ENCODE measurements at regions not wholly inside any gene's neighbourhood (a gene's known extent, or its start where the extent isn't known, plus 50 kb on each side); places are given as distances from the start of the nearest gene placed in this dataset.

- H3K36me3 ChIP-seq = no peaks in the 10 kb centered on the region
- no peaks in the 10 kb centered on the region for H3K9me3 ChIP-seq
- DNase-seq (no peak), FAIRE-seq (no peak), ATAC-seq (no peak)
- no peak overlapping the region for H3K27ac ChIP-seq
- H3K4me3 ChIP-seq = no peak overlapping the region
- no peaks in the 10 kb centered on the region for H3K27me3 ChIP-seq
- no peak for TF ChIP-seq CTCF (IDR thresholded peaks at IDR 0.05)
- intact Hi-C loops (cut with DNase I) = loop anchor here in 1 of 3 donors (10.0 kb wide), 1 partner anchor 185 kb away; no protein-coding TSS in a partner anchor
- H3K4me1 ChIP-seq = no peaks in the 10 kb centered on the region
- WGBS, 2 donors = 60 to 64% methylated on average over 1 of the region's 1 CpG
These were observed 82.5 kb upstream of the GSX1 start for GRCh38 chr13:27709779-27710178.

- H3K9me3 ChIP-seq = no peaks in the 10 kb centered on the region
- no peak overlapping the region for H3K4me3 ChIP-seq
- TF ChIP-seq CTCF (IDR thresholded peaks at IDR 0.05) = peak in 1 of 4 donors; percentile 23
- intact Hi-C loops (cut with DNase I) = loop anchor here in 1 of 3 donors (10.0 kb wide), 1 partner anchor 188 kb away; no protein-coding TSS in a partner anchor
- ATAC-seq = peak; percentile 58 to 89 (median 80)
- H3K36me3 ChIP-seq = no peaks in the 10 kb centered on the region
- no peaks in the 10 kb centered on the region for H3K27me3 ChIP-seq
- no peaks in the 10 kb centered on the region for H3K4me1 ChIP-seq
- no peak overlapping the region for H3K27ac ChIP-seq
- peak in 4 of 6 donors; percentile 25 to 41 (median 30) for DNase-seq
- 25 to 27% methylated on average over 2 of the region's 2 CpGs for WGBS, 2 donors
- no peak for FAIRE-seq
These were observed 79.9 kb upstream of the GSX1 start for GRCh38 chr13:27712421-27712820.

GRCh38 chr13:27713767-27714166 is 78.5 kb upstream of the GSX1 start:
- WGBS, 2 donors = 89 to 91% methylated on average over 4 of the region's 4 CpGs
- FAIRE-seq (no peak), DNase-seq (no peak), ATAC-seq (no peak)
- no peak for TF ChIP-seq CTCF (IDR thresholded peaks at IDR 0.05)
- Histone ChIP-seq H3K27ac (no peak overlapping the region), H3K4me3 (no peak overlapping the region), H3K27me3 (no peaks in the 10 kb centered on the region), H3K36me3 (no peaks in the 10 kb centered on the region), H3K9me3 (no peaks in the 10 kb centered on the region), H3K4me1 (no peaks in the 10 kb centered on the region)
- intact Hi-C loops (cut with DNase I) = loop anchor here in 1 of 3 donors (10.0 kb wide), 1 partner anchor 189 kb away; no protein-coding TSS in a partner anchor

- DNase-seq (no peak), ATAC-seq (no peak), FAIRE-seq (no peak)
- Histone ChIP-seq H3K4me3 (no peak overlapping the region), H3K27me3 (no peaks in the 10 kb centered on the region), H3K36me3 (no peaks in the 10 kb centered on the region), H3K4me1 (no peaks in the 10 kb centered on the region), H3K9me3 (no peaks in the 10 kb centered on the region), H3K27ac (no peak overlapping the region)
- WGBS, 2 donors = 78 to 94% methylated on average over 2 of the region's 2 CpGs
- no peak for TF ChIP-seq CTCF (IDR thresholded peaks at IDR 0.05)
- intact Hi-C loops (cut with DNase I) = no loop called here
These were observed 70.6 kb upstream of the GSX1 start for GRCh38 chr13:27721681-27722080.

- no peak for ATAC-seq
- TF ChIP-seq CTCF (IDR thresholded peaks at IDR 0.05) = no peak
- FAIRE-seq = no peak
- WGBS, 2 donors = 56% methylated on average over 6 of the region's 6 CpGs
- no peak for DNase-seq
- Histone ChIP-seq H3K9me3 (no peaks in the 10 kb centered on the region), H3K4me3 (no peak overlapping the region), H3K36me3 (no peaks in the 10 kb centered on the region), H3K4me1 (no peaks in the 10 kb centered on the region), H3K27me3 (no peaks in the 10 kb centered on the region), H3K27ac (no peak overlapping the region)
- intact Hi-C loops (cut with DNase I) = no loop called here
These were observed 64.0 kb upstream of the GSX1 start for GRCh38 chr13:27728271-27728670.
